NT2/D1 (cell line): ENCODE measurements at regions not wholly inside any gene's neighbourhood (a gene's known extent, or its start where the extent isn't known, plus 50 kb on each side); places are given as distances from the start of the nearest gene placed in this dataset.

Experiments
- YY1 ChIP-seq: IDR thresholded peaks from 2 replicates; pipeline ENCODE4 v1.6.1; 2011; ENCODE audit not compliant: insufficient read length, insufficient read depth
- ZNF274 ChIP-seq: IDR thresholded peaks from 2 replicates; pipeline ENCODE4 v1.6.1; 2011; ENCODE audit warnings: mild to moderate bottlenecking, low read depth, low read length

DNA sequence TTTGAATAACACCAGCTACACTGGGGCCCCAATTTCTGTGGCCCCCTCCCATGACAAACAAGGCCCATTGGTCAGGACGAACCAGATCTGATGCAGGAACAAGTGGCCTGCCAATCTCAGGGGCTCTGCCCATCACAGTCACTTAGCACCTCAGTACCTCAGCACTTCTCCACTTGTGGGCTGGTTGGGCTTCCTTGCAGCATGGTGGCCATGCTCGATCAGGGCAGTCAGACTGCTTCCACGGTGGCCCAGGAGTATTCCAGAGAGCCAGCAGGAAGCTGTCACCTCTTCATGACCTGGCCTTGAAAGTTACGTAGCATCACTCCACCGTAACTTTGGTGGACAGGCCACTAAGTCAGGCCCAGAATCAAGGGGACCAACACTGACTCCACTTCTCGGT, 206.5 kb downstream of the AUH start:
- TF ChIP-seq YY1 (no peak), ZNF274 (no peak)
